Fibroblast of the conjunctiva (primary cell): ENCODE measurements at regions not wholly inside any gene's neighbourhood (a gene's known extent, or its start where the extent isn't known, plus 50 kb on each side); places are given as distances from the start of the nearest gene placed in this dataset.
"Not testable (repeated sequence)": the region's sequence is repeated elsewhere in the genome, so short reads cannot be mapped to it uniquely, and the experiment has no call there.

ENCODE experiments used
- DNase-seq: peaks from one replicate; pipeline ENCODE4 v3.0.0-alpha.2; 2010; ENCODE audit warnings: low read depth

DNA sequence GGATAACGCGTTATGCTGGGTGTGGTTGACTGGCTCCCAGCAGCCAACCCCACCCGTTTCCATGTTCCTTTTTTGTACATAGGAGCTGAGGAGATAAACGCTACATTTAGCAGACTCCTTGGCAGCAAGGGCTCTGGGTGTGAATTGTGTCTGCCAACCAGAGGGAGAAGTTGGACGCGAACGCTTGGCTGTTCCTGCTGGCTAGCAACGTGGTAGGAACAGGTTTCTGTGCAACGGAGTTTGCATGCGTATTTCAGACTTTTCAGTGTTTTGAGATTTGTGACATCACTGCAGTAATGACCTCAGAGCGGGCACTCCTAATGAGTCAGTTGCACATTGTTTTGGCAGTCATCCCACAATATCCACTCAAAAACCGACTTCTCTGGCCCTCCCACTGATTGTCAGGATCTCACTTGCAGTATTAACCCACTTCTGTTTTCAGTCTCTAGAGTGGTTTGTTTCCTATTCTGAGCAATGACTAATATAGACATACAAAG lies 98.7 kb upstream of the RGS1 start:
- DNase-seq, result no peak

DNA sequence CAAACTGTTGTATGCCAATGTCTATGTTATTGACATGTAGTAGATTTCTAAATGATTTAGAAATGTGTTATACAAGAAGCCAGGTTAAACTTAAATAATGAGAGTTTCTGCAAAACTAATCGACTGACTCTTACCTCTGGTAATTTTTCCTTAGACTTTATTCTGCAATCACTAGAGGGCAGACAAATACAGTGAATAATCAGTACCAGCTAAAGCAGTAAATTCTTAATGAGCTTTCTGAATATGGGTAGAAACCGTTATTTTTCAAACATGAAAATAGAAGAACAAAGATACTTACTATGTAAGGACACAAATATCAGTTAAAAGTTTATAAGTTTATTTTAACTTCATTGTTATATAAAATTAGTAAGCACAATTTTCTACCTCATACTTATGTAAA lies 97.9 kb upstream of the RGS1 start:
- peak; percentile 47 for DNase-seq

DNA sequence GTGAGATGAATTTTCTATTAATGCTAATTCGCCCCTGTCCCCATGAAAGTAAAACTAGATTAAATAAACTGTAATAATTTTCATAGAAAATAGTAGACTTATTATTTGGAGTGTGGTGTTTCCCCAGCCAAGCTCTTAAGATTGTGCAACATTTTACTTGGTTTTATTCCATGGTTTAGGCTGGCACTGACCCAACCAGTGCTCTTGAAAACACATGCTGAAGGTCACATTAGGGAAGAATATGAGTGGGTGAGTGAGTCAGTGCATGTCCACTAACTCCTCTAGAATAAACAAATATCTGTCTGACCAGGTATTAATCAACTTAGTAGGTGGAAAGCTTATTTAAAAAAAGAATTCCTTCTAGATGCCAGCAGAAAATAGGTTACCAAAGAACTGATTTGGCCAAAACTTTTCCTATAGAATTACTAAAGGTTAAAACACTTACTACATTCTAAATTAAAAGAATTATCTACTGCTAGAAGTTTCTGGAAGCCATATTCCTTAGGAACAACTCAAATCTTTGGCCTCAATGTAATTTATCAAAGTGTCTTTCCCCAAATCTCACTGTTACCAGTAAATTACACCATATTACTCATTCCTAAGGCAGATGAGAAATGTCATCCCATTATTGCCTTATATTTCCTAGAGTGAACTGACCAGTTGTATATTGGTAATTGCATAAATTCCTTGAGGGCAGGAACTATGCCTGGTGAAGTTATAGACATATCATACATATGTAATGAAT lies 89.7 kb upstream of the RGS1 start:
- DNase-seq, result peak; percentile 95

DNA sequence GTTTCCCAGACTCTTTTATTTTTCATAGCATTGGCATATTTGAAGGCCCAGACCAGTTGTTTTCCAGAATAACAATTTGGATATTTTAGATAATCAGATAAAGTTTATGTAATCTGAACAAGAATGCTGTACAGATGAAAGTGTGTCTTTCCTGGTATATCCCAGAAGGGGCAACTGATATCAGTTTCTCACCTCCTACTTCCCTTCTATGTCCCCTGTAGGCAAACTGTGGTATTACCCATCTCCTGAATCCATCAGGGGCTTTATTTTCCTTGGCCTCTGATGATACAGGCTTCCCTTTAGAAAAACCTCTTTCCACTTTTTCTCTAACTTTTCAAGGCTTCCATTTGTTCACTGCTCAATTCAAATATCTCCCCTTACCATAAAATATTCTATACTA lies 87.5 kb upstream of the RGS1 start:
- no peak for DNase-seq

DNA sequence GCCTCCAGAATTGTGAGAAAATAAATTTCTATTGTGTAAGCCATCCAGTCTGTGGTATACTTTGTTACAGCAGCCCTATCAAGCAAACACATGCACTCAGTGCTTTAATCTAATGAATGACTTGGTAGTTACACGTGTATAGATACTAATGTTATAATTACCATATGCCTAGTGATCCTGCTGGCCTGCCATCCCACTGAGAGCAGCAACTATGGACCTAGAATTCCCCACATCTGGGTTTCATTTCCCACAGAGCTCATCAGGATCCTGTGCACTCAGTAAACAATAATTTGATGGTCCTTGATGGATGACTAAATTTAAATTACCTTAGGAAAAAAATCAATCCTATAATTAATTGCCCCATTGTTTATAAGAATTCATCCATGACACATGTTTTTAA lies 86.5 kb upstream of the RGS1 start:
- no peak for DNase-seq

DNA sequence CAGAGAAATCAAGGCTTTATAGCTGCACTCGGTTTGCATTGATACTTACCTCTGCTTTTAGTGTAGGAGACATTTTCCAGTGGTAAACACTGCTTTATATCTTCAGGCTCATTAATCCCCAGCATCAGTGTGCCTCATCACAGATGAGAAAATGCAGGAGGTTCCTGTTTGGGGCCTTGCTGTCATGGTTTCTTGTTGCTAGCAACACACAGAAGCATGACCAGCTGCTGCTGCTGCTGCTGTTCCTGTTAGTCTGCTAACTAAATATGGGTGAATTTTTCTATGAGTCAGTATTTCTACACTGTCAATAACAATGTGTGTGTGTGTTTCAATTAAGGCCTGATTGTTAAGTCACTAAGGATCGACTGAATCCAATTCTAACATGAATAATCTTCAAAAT lies 85.8 kb upstream of the RGS1 start:
- DNase-seq, result peak; percentile 93

DNA sequence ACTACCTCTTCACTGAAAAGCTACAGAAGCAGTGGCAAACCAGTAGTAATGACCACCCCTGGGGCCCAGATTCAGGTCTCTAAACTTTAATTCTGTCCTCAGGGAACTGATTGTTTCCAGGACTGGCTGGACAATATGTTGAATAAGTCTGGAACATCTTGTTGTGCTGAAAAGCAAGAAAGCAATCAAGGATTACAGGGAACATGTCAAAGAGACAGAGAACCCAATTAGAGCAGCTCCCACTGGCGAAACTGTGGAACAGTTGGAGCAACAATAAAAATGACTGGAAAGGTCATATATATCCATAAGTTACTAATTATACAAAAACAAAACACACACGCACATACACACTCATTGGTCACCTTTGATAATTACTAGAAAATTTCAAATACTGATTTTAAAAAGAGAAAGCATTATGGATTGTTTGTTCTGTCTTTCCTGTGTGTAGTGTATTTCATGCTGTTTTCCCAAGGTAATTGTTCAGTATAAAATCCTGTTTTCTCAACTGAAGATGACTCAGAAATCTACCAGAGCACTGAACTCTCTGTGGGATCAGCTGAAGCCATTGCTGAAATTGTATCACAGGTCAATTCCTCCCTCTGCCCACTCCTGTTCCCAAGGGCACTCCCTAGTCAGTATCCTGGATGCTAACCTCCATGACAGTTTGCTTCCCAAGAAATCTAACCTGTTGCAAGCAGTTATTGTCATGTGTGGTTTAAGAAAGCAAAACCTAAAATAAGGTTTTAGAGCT lies 83.6 kb upstream of the RGS1 start:
- DNase-seq, result no peak

DNA sequence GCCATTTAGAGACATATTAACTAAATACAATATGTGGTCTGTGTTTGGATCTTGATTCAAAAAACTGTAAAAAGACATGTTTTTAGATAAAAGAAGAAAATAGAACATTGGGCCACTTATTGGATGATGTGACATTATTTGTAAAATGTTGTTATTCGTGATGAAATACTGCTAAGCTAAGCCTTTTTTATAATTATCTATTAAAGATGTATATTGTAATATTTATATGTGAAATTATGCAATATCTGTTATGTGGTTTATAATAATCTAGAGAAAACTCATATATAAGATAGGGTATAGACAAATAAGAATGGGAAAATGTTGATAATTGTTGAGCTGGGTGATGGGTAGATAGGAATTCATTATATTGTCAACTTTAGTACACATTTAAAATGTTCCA lies 82.0 kb upstream of the RGS1 start:
- DNase-seq, result no peak

DNA sequence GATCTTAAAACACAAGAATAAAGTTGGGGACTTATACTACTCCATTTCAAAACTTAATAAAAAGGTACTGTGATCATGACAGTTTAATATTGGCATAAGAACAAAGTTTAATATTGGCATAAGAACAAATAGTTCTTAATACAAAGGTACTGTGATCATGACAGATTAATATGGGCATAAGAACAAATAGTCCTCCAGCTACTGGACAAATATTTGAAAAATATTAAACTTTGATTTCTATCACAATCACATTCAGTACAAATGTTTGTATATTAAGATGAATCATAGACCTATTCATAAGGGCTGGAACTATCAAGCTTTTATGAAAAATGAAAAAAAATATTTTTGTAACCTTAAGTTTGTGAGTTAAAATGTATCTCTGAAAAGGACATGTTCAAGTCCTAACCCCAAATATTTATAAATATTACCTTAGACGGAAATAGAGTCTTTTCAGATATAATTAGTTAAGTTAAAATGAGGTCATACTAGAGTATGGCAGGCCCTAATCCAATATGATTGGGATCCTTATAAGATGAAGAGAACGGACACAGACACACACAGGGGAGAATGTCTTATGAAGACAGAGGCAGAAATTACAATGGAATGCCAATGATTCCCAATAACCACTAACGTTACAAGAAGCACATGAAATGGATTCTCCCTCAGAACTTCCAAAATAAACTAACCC lies 79.1 kb upstream of the RGS1 start:
- DNase-seq, result no peak

DNA sequence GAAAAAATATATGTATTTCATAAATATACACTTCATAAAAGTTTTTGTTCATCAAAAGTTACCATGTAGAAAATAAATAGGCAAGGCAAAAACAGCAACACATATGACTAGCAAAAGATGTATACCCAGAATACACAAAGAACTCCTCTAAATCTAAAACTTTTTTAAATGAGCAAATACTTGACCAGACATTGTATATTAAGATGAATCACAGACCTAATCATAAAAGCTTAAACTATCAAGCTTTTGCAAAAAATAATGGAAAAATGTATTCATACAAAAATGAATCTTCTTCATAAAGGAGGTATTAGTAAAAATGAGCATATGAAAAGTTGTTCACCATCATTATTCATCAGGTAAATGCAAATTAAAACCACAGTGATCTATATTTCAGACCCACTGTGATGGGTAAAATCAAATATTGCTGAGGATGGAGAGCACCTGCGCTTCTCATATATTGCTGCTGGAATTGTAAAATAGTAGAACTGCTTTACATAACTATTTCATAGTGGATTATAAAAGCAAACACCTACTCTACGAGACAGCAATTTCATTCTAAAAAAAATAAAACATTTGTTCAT lies 78.3 kb upstream of the RGS1 start:
- no peak for DNase-seq

DNA sequence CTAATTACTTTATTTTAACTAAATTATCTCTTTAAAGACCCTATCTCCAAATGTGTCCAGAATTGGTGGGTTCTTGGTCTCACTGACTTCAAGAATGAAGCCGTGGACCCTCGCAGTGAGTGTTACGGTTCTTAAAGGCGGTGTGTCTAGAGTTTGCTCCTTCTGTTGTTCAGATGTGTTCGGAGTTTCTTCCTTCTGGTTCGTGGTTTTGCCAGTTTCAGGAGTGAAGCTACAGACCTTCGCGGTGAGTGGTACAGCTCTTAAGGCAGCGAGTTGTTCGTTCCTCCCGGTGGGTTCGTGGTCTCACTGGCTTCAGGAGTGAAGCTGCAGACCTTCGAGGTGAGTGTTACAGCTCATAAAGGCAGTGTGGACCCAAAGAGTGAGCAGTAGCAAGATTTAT lies 77.5 kb upstream of the RGS1 start:
- DNase-seq, result not testable (repeated sequence)

DNA sequence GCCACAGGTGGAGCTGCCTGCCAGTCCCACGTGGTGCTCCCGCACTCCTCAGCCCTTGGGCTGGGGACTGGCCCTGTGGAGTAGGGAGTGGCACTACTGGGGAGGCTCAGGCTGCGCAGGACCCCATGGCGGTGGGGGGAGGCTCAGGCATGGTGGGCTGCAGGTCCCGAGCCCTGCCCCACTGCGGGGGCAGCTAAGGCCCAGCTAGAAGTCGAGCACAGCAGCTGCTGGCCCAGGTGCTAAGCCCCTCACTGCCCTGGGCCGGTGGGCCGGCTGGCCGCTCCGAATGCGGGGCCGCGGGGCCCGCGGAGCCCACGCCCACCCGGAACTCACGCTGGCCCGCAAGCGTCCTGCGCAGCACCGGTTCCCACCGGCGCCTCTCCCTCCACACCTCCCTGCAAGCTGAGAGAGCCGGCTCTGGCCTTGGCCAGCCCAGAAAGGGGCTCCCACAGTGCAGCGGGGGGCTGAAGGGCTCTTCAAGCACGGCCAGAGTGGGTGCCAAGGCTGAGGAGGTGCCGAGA lies 76.5 kb upstream of the RGS1 start:
- not testable (repeated sequence) for DNase-seq

DNA sequence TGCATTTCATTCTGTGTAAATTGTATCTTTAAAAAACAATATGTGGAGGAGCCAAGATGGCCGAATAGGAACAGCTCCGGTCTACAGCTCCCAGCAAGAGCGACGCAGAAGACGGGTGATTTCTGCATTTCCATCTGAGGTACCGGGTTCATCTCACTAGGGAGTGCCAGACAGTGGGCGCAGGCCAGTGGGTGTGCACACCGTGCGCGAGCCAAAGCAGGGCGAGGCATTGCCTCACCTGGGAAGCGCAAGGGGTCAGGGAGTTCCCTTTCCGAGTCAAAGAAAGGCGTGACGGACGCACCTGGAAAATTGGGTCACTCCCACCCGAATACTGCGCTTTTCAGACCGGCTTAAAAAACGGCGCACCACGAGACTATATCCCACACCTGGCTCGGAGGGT lies 75.0 kb upstream of the RGS1 start:
- not testable (repeated sequence) for DNase-seq

DNA sequence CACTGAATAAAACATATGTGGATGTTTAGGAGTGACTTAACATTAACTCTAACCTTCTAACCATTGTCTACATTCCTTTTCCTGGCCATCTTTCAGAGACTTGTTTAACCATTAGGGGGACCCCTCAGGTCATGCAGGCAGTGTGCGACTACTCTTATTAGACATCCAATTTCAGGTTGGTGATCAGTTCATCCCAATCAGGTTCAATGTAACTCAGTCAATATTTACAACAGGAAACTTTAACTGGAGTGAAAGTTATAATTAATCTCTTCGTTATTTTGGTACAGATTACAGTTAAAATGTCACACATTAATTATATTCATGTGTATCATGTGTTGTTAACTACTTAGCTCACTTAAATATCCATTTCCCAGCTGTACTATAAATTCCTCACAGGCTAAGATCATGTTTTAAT lies 68.8 kb upstream of the RGS1 start:
- no peak for DNase-seq

DNA sequence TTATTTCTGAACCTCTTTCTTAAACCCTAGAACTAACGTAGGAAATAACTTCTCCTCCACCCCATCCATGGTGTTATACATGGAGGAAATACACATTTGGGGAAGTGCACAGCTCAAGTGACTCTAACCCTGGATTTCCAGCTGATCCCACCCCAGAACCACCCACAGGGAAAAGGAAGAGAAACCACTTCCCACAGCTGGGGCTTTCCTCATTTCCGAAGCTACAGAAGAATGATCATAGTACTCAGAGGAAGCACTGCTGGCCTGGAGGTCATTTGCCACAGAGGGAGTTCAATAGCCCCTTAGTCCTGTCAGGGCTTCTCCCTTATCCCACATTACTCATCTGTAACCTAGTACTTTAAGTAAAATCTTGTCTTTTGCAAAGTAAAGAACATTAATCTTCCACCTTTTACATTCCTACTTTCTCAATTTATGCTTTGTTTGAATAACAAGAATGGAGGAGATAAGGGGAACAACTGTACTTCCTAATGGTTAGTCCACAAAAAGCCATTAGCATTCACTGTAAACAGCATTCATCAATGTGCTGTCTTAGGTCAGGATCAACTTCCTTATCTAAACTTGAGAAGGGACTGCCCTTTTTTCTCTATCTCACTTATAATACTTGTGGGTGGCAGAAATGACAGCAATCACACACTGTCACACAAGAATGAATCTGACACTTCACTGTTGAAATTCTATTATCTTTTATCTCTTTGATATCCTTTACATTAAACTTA lies 63.0 kb upstream of the RGS1 start:
- DNase-seq, result no peak

DNA sequence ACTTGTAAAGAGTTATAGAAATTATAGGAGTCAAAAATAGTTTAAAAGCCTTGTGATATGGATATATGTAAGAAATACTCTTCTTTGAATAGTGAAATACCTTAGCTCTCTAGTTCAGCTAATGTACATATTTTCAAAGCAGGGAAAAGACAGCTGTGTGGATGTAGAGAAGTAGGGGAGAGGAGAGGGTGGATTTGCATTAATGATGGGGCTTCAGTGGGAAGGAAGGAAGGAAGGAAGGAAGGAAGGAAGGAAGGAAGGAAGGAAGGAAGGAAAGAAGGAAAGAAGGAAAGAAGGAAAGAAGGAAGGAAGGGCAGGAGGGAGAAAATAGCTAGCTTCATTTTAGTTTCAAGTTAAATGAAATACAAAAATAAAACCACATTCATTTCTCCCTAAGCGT lies 62.4 kb upstream of the RGS1 start:
- no peak for DNase-seq

DNA sequence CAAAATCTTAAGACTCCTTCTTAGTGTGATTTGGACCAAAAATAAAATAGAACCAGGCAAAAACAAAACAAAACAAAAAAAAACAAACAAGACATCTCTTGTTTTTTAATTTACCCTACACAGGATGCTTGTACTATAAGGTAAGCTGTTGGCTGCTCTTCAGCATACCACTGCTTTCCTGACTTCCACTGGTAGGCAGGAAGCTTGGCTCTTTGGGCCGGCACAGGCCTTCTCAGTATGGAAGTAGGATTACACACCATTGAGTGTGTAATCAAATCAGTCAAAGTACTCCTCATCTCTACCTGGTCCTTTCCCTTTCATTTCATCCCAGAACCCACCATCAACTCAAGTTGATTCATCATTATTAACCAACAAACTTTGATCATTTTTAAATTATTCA lies 61.9 kb upstream of the RGS1 start:
- no peak for DNase-seq

DNA sequence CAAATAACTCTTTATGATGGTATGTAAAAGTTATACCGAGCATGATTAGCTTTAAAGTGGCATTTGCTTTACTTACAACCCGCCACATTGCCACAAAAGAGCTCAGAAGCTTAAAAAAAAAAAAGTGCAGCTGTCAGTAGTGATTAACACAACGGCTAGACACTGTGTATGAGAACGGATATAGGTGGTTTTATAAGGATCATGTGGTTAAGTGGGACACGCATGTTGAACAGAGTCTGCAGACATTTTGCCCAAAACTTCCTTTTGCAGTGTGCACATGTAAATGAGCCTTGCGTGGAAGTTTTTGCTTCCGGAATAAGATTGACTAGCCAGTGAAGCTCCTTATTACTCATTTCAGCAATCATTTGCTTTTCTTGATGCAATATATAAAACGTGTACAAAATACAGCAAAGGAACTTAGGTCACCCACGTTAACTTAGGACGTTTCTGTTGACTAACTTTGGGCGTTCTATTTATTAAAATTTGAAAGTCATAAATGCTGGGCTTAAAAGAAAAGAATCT lies 58.7 kb upstream of the RGS1 start:
- no peak for DNase-seq

DNA sequence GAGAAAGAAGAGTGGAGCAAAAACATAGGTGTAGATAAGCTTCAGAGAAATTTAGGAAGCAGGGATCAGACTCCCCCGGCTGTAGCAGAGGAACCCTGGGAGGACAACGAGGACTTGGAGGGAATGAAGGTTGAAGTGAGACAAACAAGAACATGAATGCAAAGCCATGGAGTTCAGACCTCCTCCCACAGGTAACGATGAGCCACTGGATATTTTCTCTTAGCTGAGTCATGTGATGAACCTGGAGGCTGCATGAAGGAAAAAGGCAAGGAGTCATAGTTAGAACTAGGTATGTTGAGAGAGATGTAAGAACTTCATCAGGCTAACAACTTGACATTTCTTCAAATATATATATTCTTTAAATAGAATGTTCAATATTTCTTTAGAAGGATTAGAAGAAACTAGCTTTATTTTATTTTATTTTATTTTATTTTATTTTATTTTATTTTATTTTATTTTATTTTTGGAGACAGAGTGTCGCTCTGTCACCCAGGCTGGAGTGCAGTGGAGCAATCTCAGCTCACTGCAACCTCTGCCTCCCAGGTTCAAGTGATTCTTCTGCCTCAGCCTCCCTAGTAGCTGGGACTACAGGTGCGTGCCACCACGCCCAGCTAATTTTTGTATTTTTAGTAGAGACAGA lies 57.7 kb upstream of the RGS1 start:
- not testable (repeated sequence) for DNase-seq

DNA sequence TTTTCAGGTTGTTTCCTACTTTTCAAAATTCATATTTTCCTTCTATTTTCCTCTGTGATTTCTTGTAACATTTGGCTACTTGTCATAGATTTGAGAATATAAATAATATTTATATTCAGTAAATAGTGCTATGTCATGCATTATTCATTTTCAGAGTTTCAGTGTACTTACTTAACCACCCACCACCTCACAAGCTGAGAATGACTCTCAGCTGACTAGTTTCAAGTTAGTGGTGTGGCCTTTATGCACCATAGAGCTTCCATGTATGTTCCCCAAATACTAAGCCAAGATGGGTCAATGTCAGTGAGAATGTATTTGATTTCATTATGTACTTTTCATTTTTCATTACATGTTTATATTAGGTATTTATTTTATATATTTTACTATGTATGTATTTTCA lies 56.9 kb upstream of the RGS1 start:
- DNase-seq, result no peak

DNA sequence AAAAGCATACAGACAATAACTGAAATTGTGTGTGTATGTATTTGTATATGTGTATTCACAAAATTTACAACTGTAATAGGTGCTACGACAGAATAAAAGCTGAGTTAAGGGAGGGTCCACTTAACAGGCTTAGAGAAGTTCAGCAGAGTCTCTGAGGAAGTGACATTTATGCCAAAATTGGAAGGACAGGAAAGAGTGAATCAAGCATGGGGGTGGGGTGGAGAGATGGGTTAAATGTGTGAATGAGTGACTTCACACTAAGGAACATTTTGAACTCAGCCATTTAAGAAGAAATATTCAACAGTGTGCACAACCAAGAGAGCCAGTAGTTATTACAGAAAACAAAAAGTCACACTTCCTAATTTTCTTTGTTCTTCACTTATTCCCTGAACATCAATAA lies 53.8 kb upstream of the RGS1 start:
- no peak for DNase-seq
